Osteocyte (in vitro differentiated cells): ENCODE measurements at regions not wholly inside any gene's neighbourhood (a gene's known extent, or its start where the extent isn't known, plus 50 kb on each side); places are given as distances from the start of the nearest gene placed in this dataset.

Source experiments
- DNase-seq: peaks from one replicate; pipeline ENCODE4 v3.0.0; 2021; ENCODE audit warnings: mixed read lengths; ENCODE audit not compliant: unreplicated experiment; ENCODE audit errors: extremely low spot score
- H3K27ac Mint-ChIP-seq: one replicate; pipeline ENCODE4 v1.8.0; 2021; ENCODE audit warnings: mild to moderate bottlenecking, mixed read lengths; ENCODE audit not compliant: unreplicated experiment
- H3K27me3 Mint-ChIP-seq: one replicate; pipeline ENCODE4 v1.8.0; 2021; ENCODE audit warnings: mixed read lengths; ENCODE audit not compliant: unreplicated experiment
- H3K36me3 Mint-ChIP-seq: one replicate; pipeline ENCODE4 v1.8.0; 2021; ENCODE audit warnings: mixed read lengths; ENCODE audit not compliant: unreplicated experiment
- H3K4me1 Mint-ChIP-seq: one replicate; pipeline ENCODE4 v1.8.0; 2021; ENCODE audit warnings: mixed read lengths; ENCODE audit not compliant: unreplicated experiment
- H3K4me3 Mint-ChIP-seq: one replicate; pipeline ENCODE4 v1.8.0; 2021; ENCODE audit warnings: mild to moderate bottlenecking, moderate library complexity, mixed read lengths; ENCODE audit not compliant: unreplicated experiment
- H3K9me3 Mint-ChIP-seq: one replicate; pipeline ENCODE4 v1.8.0; 2021; ENCODE audit warnings: mixed read lengths; ENCODE audit not compliant: unreplicated experiment
- TF ChIP-seq, protein P1 (sequence below): fragments of 200-600 bp; sonication (generic); IDR thresholded peaks from 2 replicates; pipeline ENCODE4 v1.5.0; 2021; ENCODE audit warnings: antibody characterized with exemption, mild to moderate bottlenecking, moderate library complexity

DNA sequence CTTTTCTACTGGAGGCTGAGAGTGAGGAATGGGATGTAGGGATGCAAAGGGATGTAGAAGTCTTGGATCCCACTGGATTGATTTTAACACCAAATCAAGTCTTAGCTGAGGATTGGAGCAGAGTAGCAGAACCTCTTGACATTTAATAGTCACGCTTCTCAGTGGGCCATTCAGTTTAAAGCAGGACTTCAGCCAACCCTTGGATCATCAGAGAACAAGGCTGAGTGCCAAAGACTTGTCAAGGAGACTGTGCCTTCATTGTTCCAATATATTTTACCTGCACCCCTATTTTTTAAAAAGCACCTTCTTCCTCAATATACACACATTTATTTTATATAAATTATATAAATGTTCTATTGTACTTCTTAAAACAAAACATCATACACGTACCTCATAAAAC lies 242.4 kb upstream of the ST6GAL2 start:
- H3K4me3 Mint-ChIP-seq: no peak overlapping the region
- DNase-seq: no peak
- H3K27ac Mint-ChIP-seq: no peak overlapping the region
- peaks cover 5% of the 10 kb centered on the region for H3K27me3 Mint-ChIP-seq
- TF ChIP-seq, protein P1, sequence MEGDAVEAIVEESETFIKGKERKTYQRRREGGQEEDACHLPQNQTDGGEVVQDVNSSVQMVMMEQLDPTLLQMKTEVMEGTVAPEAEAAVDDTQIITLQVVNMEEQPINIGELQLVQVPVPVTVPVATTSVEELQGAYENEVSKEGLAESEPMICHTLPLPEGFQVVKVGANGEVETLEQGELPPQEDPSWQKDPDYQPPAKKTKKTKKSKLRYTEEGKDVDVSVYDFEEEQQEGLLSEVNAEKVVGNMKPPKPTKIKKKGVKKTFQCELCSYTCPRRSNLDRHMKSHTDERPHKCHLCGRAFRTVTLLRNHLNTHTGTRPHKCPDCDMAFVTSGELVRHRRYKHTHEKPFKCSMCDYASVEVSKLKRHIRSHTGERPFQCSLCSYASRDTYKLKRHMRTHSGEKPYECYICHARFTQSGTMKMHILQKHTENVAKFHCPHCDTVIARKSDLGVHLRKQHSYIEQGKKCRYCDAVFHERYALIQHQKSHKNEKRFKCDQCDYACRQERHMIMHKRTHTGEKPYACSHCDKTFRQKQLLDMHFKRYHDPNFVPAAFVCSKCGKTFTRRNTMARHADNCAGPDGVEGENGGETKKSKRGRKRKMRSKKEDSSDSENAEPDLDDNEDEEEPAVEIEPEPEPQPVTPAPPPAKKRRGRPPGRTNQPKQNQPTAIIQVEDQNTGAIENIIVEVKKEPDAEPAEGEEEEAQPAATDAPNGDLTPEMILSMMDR: no peak
- H3K9me3 Mint-ChIP-seq: no peaks in the 10 kb centered on the region
- no peaks in the 10 kb centered on the region for H3K36me3 Mint-ChIP-seq
- peaks cover 3% of the 10 kb centered on the region for H3K4me1 Mint-ChIP-seq

DNA sequence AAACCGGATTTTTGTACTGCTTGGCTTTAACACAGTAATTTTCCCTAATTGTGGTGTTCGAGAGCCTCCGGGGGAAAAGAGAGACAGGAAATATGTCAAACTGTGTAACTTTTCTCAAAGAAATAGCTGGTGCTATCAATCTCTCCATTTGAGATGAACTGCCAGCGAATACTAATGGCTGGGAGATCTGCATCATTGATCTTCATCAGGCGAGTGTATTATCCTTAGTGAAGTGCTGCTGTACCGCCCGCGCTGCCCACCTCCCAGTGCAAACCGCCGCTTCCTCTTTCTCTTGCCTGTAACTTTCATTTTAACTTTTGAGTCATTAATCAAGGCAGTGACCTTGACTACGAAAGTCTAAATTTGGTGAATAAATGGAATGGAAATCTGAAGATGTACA lies 246.1 kb upstream of the ST6GAL2 start:
- DNase-seq: no peak
- TF ChIP-seq, protein P1: no peak
- Mint-ChIP-seq H3K4me1 (peaks cover 3% of the 10 kb centered on the region), H3K36me3 (no peaks in the 10 kb centered on the region), H3K9me3 (peaks cover 14% of the 10 kb centered on the region), H3K27ac (no peak overlapping the region), H3K27me3 (no peaks in the 10 kb centered on the region), H3K4me3 (no peak overlapping the region)

DNA sequence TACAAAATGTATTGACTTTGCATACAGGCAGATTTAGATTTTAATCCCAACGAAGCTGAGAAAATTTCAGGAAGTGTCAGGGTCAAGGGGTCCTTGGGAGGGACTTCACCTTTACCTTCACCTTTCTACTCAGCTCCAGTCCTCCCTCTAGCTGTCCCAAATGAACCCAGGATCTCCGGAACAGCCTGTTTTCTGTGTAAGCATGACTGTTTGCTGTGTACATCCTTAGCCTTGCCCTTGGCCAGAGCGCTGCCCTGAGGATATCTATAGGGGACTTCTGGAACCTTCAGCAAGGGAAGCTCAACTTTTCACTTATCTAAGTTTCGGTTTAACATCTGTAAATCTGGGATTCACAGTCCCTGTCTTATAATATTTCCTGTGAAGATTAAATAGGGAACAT lies 246.8 kb upstream of the ST6GAL2 start:
- H3K9me3 Mint-ChIP-seq: peaks cover 14% of the 10 kb centered on the region
- no peak overlapping the region for H3K4me3 Mint-ChIP-seq
- H3K4me1 Mint-ChIP-seq: peaks cover 3% of the 10 kb centered on the region
- no peaks in the 10 kb centered on the region for H3K36me3 Mint-ChIP-seq
- H3K27ac Mint-ChIP-seq: no peak overlapping the region
- peaks cover 2% of the 10 kb centered on the region for H3K27me3 Mint-ChIP-seq
- TF ChIP-seq, protein P1: no peak
- DNase-seq: no peak

DNA sequence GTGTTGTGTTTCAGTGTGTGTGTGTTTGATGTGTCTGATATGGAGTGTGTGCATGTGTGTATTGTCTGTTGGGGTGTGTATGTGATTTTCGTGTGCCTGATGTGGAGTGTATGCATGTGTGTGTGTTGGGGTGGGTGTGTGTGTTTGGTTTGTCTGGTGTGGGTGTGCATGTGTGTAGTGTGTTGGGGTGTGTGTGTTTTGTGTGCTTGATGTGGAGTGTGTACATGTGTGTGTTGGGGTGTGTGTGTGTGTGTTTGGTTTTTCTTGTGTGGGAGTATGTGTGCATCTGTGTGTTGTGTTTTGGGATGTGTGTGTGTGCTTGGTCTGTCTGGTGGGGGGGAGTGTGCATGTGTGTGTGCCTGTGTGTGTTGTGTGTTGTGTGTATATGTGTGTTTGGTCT lies 247.4 kb upstream of the ST6GAL2 start:
- peaks cover 3% of the 10 kb centered on the region for H3K4me1 Mint-ChIP-seq
- peaks cover 14% of the 10 kb centered on the region for H3K9me3 Mint-ChIP-seq
- H3K27me3 Mint-ChIP-seq: peaks cover 4% of the 10 kb centered on the region
- H3K4me3 Mint-ChIP-seq: no peak overlapping the region
- H3K36me3 Mint-ChIP-seq: no peaks in the 10 kb centered on the region
- no peak for DNase-seq
- no peak overlapping the region for H3K27ac Mint-ChIP-seq
- TF ChIP-seq, protein P1: no peak

DNA sequence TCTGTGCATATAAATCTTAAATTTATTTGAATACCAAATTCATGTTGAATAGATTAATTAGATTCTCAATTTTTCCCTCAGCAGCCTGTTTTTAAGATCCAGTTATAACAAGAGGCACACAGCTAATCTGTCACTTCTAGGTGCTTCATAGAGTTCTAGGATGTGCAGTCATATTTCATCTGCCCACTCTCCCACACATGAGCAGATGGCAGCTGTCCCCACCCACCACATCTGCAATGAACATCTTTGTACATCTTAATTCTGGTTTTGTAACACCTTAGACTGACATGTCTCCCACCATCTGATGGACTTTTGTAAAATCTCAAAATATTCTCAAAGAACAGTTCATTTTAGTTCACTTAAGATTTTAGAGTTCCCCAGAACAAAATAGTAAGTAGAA lies 250.8 kb upstream of the ST6GAL2 start:
- H3K4me1 Mint-ChIP-seq: no peaks in the 10 kb centered on the region
- H3K36me3 Mint-ChIP-seq: no peaks in the 10 kb centered on the region
- H3K9me3 Mint-ChIP-seq: peaks cover 14% of the 10 kb centered on the region

More for the DNA sequence above, 250.8 kb upstream of the ST6GAL2 start:
- Mint-ChIP-seq H3K27me3 (peaks cover 12% of the 10 kb centered on the region), H3K4me3 (no peak overlapping the region), H3K27ac (no peak overlapping the region)
- no peak for DNase-seq
- TF ChIP-seq, protein P1: no peak
